ENCODE measurements at regions not wholly inside any gene's neighbourhood (a gene's known extent, or its start where the extent isn't known, plus 50 kb on each side); places are given as distances from the start of the nearest gene placed in this dataset.

DNA sequence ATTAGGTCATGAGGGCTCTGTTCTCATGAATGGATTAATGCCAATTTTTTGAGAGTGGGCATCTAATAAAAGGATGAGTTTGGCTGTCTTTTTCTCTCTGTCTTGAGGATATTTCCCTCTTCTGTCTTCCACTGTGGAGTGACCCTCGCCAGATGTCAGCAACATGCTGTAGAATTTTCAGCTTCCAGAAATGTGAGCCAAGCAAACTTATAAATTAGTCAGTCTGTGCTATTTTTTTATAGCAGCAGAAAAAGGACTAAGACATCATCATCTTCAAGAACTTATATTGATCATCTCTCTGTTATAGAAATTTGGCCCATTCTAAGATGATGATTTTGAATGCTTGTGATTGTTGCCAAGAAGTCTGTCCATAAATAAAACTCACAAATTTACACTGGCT is 431.4 kb downstream of the FGF9 start:
- Histone ChIP-seq H3K27me3 (no peaks in the 10 kb centered on the region), H3K27ac (no peak overlapping the region), H3K36me3 (no peaks in the 10 kb centered on the region), H3K4me3 (no peak overlapping the region), H3K4me1 (no peaks in the 10 kb centered on the region), H3K9me3 (no peaks in the 10 kb centered on the region)
- no peak for DNase-seq (ENCODE audit: low spot score)
- TF ChIP-seq, protein P1, sequence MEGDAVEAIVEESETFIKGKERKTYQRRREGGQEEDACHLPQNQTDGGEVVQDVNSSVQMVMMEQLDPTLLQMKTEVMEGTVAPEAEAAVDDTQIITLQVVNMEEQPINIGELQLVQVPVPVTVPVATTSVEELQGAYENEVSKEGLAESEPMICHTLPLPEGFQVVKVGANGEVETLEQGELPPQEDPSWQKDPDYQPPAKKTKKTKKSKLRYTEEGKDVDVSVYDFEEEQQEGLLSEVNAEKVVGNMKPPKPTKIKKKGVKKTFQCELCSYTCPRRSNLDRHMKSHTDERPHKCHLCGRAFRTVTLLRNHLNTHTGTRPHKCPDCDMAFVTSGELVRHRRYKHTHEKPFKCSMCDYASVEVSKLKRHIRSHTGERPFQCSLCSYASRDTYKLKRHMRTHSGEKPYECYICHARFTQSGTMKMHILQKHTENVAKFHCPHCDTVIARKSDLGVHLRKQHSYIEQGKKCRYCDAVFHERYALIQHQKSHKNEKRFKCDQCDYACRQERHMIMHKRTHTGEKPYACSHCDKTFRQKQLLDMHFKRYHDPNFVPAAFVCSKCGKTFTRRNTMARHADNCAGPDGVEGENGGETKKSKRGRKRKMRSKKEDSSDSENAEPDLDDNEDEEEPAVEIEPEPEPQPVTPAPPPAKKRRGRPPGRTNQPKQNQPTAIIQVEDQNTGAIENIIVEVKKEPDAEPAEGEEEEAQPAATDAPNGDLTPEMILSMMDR (IDR thresholded peaks at IDR 0.05): peak in 1 of 2 donors; percentile 13

DNA sequence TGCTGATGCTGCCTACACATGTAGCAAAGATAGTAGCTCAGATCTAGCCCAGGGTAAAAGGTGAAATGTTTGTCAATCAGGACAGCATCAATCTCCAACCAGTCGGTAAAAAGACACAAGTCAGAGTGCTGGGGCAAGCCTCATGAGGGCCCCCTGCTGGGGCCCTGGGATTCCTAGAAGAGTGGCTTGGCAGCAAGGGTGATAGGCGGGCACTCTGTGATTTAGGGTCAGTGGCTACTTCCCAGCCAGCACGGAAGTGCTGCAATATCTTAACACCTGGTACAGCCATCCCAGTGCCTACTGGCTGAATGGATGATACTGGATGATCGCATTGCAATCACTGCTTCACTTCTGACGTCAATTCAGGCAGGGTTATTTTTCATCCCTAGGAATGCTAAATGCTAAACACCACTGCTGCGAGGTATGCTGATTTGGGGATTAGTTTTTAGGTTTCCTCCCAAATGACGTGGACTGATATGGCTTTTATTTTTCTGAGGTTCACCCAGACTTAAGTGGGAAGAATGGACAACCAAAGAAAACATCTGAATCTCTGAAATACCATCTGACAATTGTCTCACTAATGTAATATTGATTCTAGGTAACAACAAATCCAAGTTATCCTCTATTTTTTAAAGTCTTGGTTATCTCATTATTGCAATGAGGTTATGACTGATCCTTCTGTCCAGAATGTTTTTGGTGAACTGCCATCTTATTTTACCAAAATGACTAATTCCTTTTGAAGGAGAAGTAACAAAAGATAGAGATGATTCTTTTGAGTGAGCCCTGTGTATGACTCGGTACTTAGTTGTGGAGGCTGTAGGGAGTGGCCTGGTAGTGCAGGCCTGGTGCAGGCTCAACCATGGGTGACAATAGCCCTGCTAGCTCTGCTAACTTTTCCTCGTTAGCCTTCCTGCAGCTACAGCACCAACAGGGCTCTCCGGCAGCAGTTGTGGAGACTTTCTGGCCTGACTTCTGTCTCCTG is 432.5 kb downstream of the FGF9 start:
- no peaks in the 10 kb centered on the region for H3K9me3 ChIP-seq
- H3K27ac ChIP-seq: no peak overlapping the region
- H3K4me3 ChIP-seq: no peak overlapping the region
- H3K4me1 ChIP-seq: peaks cover 0 to 5% of the 10 kb centered on the region in 2 donors
- no peak for DNase-seq (ENCODE audit: low spot score)
- H3K27me3 ChIP-seq: no peaks in the 10 kb centered on the region
- no peaks in the 10 kb centered on the region for H3K36me3 ChIP-seq
- TF ChIP-seq, protein P1 (IDR thresholded peaks at IDR 0.05): peak in 1 of 2 donors; percentile 31

DNA sequence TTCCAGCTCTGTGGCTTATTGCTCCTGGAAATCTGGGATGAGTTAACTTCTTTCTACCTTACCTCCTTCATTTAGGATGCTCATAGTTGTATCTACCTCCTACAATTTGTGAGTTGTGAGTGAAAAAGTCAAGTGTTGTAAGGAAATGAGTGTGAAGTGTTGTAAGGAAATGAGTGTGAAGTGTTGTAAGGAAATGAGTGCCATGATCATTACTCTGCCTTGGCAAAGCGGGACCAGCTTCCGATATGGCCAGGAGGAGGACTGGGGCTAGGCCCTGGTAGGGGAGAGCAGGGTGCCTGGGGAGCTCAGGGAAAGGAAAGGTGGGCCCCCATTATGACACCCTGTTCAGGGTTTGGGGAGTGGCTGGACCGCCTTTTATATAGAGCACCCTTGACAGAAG is 435.2 kb downstream of the FGF9 start:
- DNase-seq (ENCODE audit: low spot score): no peak
- Histone ChIP-seq H3K36me3 (no peaks in the 10 kb centered on the region), H3K27me3 (no peaks in the 10 kb centered on the region), H3K4me3 (no peak overlapping the region), H3K4me1 (peaks cover 0 to 5% of the 10 kb centered on the region in 2 donors), H3K27ac (no peak overlapping the region), H3K9me3 (no peaks in the 10 kb centered on the region)
- TF ChIP-seq, protein P1 (IDR thresholded peaks at IDR 0.05): no peak

DNA sequence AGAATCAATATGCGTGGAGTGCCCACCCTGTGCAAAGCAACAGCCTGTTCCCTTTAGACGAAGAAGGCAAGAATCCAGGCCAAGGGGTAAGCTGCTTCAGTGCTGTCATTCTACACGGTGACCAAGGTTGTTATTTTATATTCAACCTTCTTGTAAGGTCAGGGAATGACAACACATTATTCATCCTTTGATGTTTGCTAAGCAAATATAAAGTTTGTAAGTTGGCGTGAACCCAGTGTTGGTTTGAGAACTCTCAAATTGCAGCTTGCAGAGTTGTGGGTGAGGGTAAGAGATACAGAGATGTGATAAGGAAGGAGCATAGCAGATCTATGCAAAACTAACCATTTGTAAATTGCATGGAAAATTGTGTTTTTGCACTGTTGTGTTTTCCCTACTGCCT is 436.7 kb downstream of the FGF9 start:
- no peak overlapping the region for H3K27ac ChIP-seq
- H3K27me3 ChIP-seq: no peaks in the 10 kb centered on the region
- TF ChIP-seq, protein P1 (IDR thresholded peaks at IDR 0.05): no peak
- H3K4me3 ChIP-seq: no peak overlapping the region
- no peaks in the 10 kb centered on the region for H3K36me3 ChIP-seq
- H3K4me1 ChIP-seq: peaks cover 0 to 5% of the 10 kb centered on the region in 2 donors
- DNase-seq (ENCODE audit: low spot score): no peak
- H3K9me3 ChIP-seq: no peaks in the 10 kb centered on the region

DNA sequence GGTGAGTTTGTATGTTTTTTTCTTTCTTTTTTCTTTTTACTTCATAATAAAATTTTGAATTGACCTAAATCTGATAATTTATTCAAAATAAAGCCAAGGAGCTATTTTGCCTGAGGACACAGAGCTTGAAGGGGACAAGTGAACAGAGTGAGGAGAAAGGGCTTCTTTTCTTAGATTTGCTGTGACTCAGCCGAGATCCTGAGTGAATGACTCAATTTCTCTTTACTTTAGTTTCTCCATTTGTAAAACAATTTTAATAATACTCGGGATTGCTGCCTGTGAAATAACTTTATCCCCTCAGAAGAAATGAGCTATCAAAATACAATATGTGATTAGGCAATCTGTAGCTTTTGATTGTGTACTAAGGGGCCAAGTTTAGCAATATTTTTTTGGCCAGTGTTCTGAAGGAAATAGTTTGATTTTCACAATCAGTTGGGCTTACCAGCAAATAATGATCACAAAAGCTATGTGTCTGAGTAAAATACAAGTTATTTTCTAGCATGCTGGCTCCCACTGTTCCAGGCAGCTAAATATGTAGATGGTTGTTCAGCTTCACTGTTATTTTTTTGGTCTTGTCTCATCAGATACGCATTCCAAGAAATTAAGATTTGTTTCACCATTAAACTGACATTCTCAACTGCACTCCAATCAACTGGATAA is 437.5 kb downstream of the FGF9 start:
- peaks cover 0 to 5% of the 10 kb centered on the region in 2 donors for H3K4me1 ChIP-seq
- TF ChIP-seq, protein P1 (IDR thresholded peaks at IDR 0.05): no peak
- H3K27ac ChIP-seq: peak overlapping the region in 1 of 2 donors; percentile 56
- no peaks in the 10 kb centered on the region for H3K36me3 ChIP-seq
- no peaks in the 10 kb centered on the region for H3K9me3 ChIP-seq
- DNase-seq (ENCODE audit: low spot score): no peak
- H3K4me3 ChIP-seq: no peak overlapping the region
- H3K27me3 ChIP-seq: no peaks in the 10 kb centered on the region

Data from right atrium auricular region (tissue), 2 donors.